ENCODE measurements at regions not wholly inside any gene's neighbourhood (a gene's known extent, or its start where the extent isn't known, plus 50 kb on each side); places are given as distances from the start of the nearest gene placed in this dataset.

DNA sequence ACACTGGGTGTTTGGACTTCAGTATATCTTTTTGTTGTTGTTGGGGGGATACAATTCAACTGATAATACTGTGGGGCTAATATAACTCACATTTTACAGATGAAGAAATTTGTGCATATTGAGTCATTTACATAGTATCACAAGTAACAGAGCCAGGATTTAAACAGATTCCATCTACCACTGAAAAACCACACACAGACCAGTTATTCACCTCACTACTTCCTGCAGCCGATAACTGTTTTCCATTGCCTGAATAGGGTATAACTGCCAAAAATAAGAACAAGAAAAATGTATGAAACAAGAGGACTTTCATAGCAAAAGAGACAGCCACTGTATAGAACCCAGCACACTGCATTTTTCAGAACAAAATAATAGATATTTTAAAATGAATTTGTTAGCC lies 215.8 kb upstream of the CNTN6 start:
- no peak for TF ChIP-seq MAX (IDR thresholded peaks at IDR 0.05; ENCODE audit: low read depth, low read length)
- TF ChIP-seq, protein P1, sequence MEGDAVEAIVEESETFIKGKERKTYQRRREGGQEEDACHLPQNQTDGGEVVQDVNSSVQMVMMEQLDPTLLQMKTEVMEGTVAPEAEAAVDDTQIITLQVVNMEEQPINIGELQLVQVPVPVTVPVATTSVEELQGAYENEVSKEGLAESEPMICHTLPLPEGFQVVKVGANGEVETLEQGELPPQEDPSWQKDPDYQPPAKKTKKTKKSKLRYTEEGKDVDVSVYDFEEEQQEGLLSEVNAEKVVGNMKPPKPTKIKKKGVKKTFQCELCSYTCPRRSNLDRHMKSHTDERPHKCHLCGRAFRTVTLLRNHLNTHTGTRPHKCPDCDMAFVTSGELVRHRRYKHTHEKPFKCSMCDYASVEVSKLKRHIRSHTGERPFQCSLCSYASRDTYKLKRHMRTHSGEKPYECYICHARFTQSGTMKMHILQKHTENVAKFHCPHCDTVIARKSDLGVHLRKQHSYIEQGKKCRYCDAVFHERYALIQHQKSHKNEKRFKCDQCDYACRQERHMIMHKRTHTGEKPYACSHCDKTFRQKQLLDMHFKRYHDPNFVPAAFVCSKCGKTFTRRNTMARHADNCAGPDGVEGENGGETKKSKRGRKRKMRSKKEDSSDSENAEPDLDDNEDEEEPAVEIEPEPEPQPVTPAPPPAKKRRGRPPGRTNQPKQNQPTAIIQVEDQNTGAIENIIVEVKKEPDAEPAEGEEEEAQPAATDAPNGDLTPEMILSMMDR (IDR thresholded peaks at IDR 0.05; ENCODE audit: low read depth, low read length): no peak
- TF ChIP-seq MYC (IDR thresholded peaks at IDR 0.05; ENCODE audit: low read depth, low read length): no peak
